Loucy (cell line): ENCODE measurements at regions not wholly inside any gene's neighbourhood (a gene's known extent, or its start where the extent isn't known, plus 50 kb on each side); places are given as distances from the start of the nearest gene placed in this dataset.
"Not testable (repeated sequence)": the region's sequence is repeated elsewhere in the genome, so short reads cannot be mapped to it uniquely, and the experiment has no call there.

Experiments
- H2AFZ ChIP-seq: fragments of 200-600 bp; sonication (generic); 2 replicates; pipeline ENCODE4 v1.6.0; 2016; ENCODE audit warnings: antibody characterized with exemption, mild to moderate bottlenecking, low read length, moderate library complexity
- H3F3A ChIP-seq: fragments of 200-600 bp; 2 replicates; pipeline ENCODE4 v1.6.0; 2016; ENCODE audit warnings: antibody characterized with exemption, low read depth, mild to moderate bottlenecking
- H3K27me3 ChIP-seq: fragments of 200-600 bp; sonication (generic); 2 replicates; pipeline ENCODE4 v1.6.1; 2014; ENCODE audit warnings: low read length, mild to moderate bottlenecking; ENCODE audit not compliant: insufficient read depth, poor library complexity, severe bottlenecking
- H3K36me3 ChIP-seq: fragments of 200-600 bp; sonication (generic); 2 replicates; pipeline ENCODE4 v1.6.1; 2016; ENCODE audit warnings: low read length; ENCODE audit not compliant: insufficient read depth
- H3K4me1 ChIP-seq: fragments of 200-600 bp; sonication (generic); 2 replicates; pipeline ENCODE4 v1.5.1; 2014; ENCODE audit warnings: low read length, mild to moderate bottlenecking; ENCODE audit not compliant: insufficient read depth, poor library complexity, severe bottlenecking
- H3K4me2 ChIP-seq: fragments of 200-600 bp; sonication (generic); 2 replicates; pipeline ENCODE4 v1.6.0; 2014; ENCODE audit warnings: antibody characterized with exemption, low read length, low read depth, mild to moderate bottlenecking; ENCODE audit not compliant: poor library complexity, severe bottlenecking
- H3K4me3 ChIP-seq: fragments of 200-600 bp; sonication (generic); 2 replicates; pipeline ENCODE4 v1.5.1; 2014; ENCODE audit warnings: low read length, mild to moderate bottlenecking, mixed read lengths; ENCODE audit not compliant: poor library complexity, severe bottlenecking
- H3K79me2 ChIP-seq: fragments of 200-600 bp; sonication (generic); 2 replicates; pipeline ENCODE4 v1.6.1; 2014; ENCODE audit warnings: low read length; ENCODE audit not compliant: insufficient read depth
- H3K9ac ChIP-seq: fragments of 200-600 bp; sonication (generic); 2 replicates; pipeline ENCODE4 v1.6.0; 2014; ENCODE audit warnings: mild to moderate bottlenecking, low read depth, low read length, moderate library complexity; ENCODE audit not compliant: poor library complexity, severe bottlenecking
- H3K9me2 ChIP-seq: fragments of 200-600 bp; sonication (generic); replicated peaks from 2 replicates; pipeline ENCODE4 v1.6.1; 2016; ENCODE audit warnings: low read depth, low read length, mixed read lengths
- H3K9me3 ChIP-seq: fragments of 200-600 bp; sonication (generic); 2 replicates; pipeline ENCODE4 v1.6.1; 2014; ENCODE audit warnings: mild to moderate bottlenecking, antibody characterized with exemption, low read length, low read depth; ENCODE audit not compliant: insufficient read depth
- H4K20me1 ChIP-seq: fragments of 200-600 bp; sonication (generic); 2 replicates; pipeline ENCODE4 v1.6.0; 2014; ENCODE audit warnings: antibody characterized with exemption, low read length, mild to moderate bottlenecking; ENCODE audit not compliant: insufficient read depth, poor library complexity, severe bottlenecking
- CTCF ChIP-seq: fragments of 200-600 bp; sonication (generic); conservative IDR thresholded peaks from 2 replicates; pipeline ENCODE4 v1.5.1; 2014; ENCODE audit warnings: mild to moderate bottlenecking, antibody characterized with exemption, low read length
- EZH2phosphoT487 ChIP-seq: fragments of 200-600 bp; IDR thresholded peaks from 2 replicates; pipeline ENCODE4 v1.6.1; 2018; ENCODE audit warnings: antibody characterized with exemption, mild to moderate bottlenecking, moderate library complexity, borderline replicate concordance

- TF ChIP-seq EZH2phosphoT487 = no peak
- TF ChIP-seq CTCF = no peak
- Histone ChIP-seq H3K79me2 (no peaks in the 10 kb centered on the region), H3K9ac (no peak overlapping the region), H3K4me3 (no peak overlapping the region), H4K20me1 (no peaks in the 10 kb centered on the region), H3K4me1 (no peaks in the 10 kb centered on the region), H3F3A (no peaks in the 10 kb centered on the region), H3K4me2 (no peak overlapping the region), H3K9me2 (no peaks in the 10 kb centered on the region), H3K9me3 (no peaks in the 10 kb centered on the region), H2AFZ (no peak overlapping the region), H3K27me3 (no peaks in the 10 kb centered on the region), H3K36me3 (no peaks in the 10 kb centered on the region)
Measured at GRCh38 chr3:64365877-64366276, 140.6 kb upstream of the PRICKLE2 start.

- TF ChIP-seq EZH2phosphoT487 = no peak
- TF ChIP-seq CTCF = no peak
- H3F3A ChIP-seq = no peaks in the 10 kb centered on the region
- no peaks in the 10 kb centered on the region for H3K27me3 ChIP-seq
- H3K4me3 ChIP-seq = no peak overlapping the region
- H4K20me1 ChIP-seq = no peaks in the 10 kb centered on the region
- no peaks in the 10 kb centered on the region for H3K9me2 ChIP-seq
- no peak overlapping the region for H2AFZ ChIP-seq
- H3K4me1 ChIP-seq = no peaks in the 10 kb centered on the region
- no peak overlapping the region for H3K4me2 ChIP-seq
- H3K79me2 ChIP-seq = no peaks in the 10 kb centered on the region
- no peaks in the 10 kb centered on the region for H3K9me3 ChIP-seq
- no peaks in the 10 kb centered on the region for H3K36me3 ChIP-seq
- H3K9ac ChIP-seq = no peak overlapping the region
Measured at GRCh38 chr3:64363842-64364241, 138.6 kb upstream of the PRICKLE2 start.

- Histone ChIP-seq H3K36me3 (no peaks in the 10 kb centered on the region), H3K9ac (no peak overlapping the region), H3K4me3 (no peak overlapping the region), H3K9me2 (no peaks in the 10 kb centered on the region), H3K4me2 (no peak overlapping the region), H3K4me1 (no peaks in the 10 kb centered on the region), H3K79me2 (no peaks in the 10 kb centered on the region), H3F3A (no peaks in the 10 kb centered on the region), H2AFZ (no peak overlapping the region), H3K9me3 (no peaks in the 10 kb centered on the region), H3K27me3 (no peaks in the 10 kb centered on the region), H4K20me1 (no peaks in the 10 kb centered on the region)
- TF ChIP-seq CTCF (no peak), EZH2phosphoT487 (no peak)
Measured at GRCh38 chr3:64361962-64362735, 136.9 kb upstream of the PRICKLE2 start.

- H3K27me3 ChIP-seq, H3F3A ChIP-seq, H4K20me1 ChIP-seq, H3K9me2 ChIP-seq, H3K4me2 ChIP-seq, H3K79me2 ChIP-seq, H2AFZ ChIP-seq, H3K36me3 ChIP-seq, H3K4me1 ChIP-seq, H3K9me3 ChIP-seq, H3K4me3 ChIP-seq, H3K9ac ChIP-seq: not testable (repeated sequence)
Measured at GRCh38 chr3:64361036-64361435, 135.8 kb upstream of the PRICKLE2 start.
